H1 (cell line): ENCODE measurements at regions not wholly inside any gene's neighbourhood (a gene's known extent, or its start where the extent isn't known, plus 50 kb on each side); places are given as distances from the start of the nearest gene placed in this dataset.

Experiments
- CTCF ChIA-PET: fragments of 300-600 bp; sonication (Branson Sonifier 250); formaldehyde crosslinking; loops from one replicate; lab custom pipeline; 2021; ENCODE audit not compliant: partially characterized antibody; lab: Charles Lee
- POLR2A ChIA-PET: fragments of 300-600 bp; sonication (Branson Sonifier 250); formaldehyde crosslinking; loops from one replicate; lab custom pipeline; 2021; ENCODE audit warnings: inconsistent platforms; ENCODE audit not compliant: partially characterized antibody; lab: Charles Lee
- DNase-seq, 2 experiments: peaks; one replicate each; pipeline versions ENCODE4 v3.0.0 to v3.0.0-alpha.2; 2010 to 2022; ENCODE audit warnings: low spot score in 2 of 2, low read depth in 1 of 2, mixed read lengths in 1 of 2
- FAIRE-seq: peaks from 2 replicates; lab custom pipeline; 2011; peaks lifted over from hg19 to GRCh38; lab: Jason Lieb, UNC
- H2AFZ ChIP-seq: 2 replicates; pipeline ENCODE4 v1.8.1; 2012; ENCODE audit warnings: low read length, inconsistent platforms
- H2AK5ac ChIP-seq: 2 replicates; pipeline ENCODE4 v1.6.1; 2013; ENCODE audit warnings: low read depth, low read length
- H2BK120ac ChIP-seq: replicated peaks from 2 replicates; pipeline ENCODE3; 2013; ENCODE audit warnings: low read depth, low read length, inconsistent platforms
- H2BK12ac ChIP-seq: 2 replicates; pipeline ENCODE4 v1.6.1; 2013; ENCODE audit warnings: low read depth, low read length
- H2BK15ac ChIP-seq: 2 replicates; pipeline ENCODE4 v1.6.1; 2013; ENCODE audit warnings: low read length
- H2BK20ac ChIP-seq: 2 replicates; pipeline ENCODE4 v1.6.1; 2013; ENCODE audit warnings: low read length
- H2BK5ac ChIP-seq: 2 replicates; pipeline ENCODE4 v1.6.1; 2013; ENCODE audit warnings: low read depth, low read length
- H3K14ac ChIP-seq: 2 replicates; pipeline ENCODE4 v1.6.1; 2013; ENCODE audit warnings: inconsistent platforms; ENCODE audit not compliant: insufficient read length
- H3K18ac ChIP-seq: 2 replicates; pipeline ENCODE4 v1.6.1; 2013; ENCODE audit warnings: low read length; ENCODE audit errors: extremely low read depth
- H3K23ac ChIP-seq: 2 replicates; pipeline ENCODE4 v1.6.1; 2013; ENCODE audit warnings: inconsistent platforms; ENCODE audit not compliant: insufficient read length
- H3K23me2 ChIP-seq: 2 replicates; pipeline ENCODE4 v1.6.1; 2013; ENCODE audit warnings: low read depth, low read length
- H3K27ac ChIP-seq: 2 replicates; pipeline ENCODE4 v1.6.1; 2011; ENCODE audit warnings: low read depth, low read length, inconsistent platforms
- H3K27me3 ChIP-seq, 4 experiments: replicated peaks in 1 of 4; 1 replicate in 1 of 4; 2 replicates in 3 of 4; pipeline versions ENCODE4 v1.6.1 to v1.8.1; 2011 to 2013; ENCODE audit warnings: low read length in 3 of 4, mild to moderate bottlenecking in 3 of 4, inconsistent platforms in 2 of 4, mixed read lengths in 2 of 4, moderate library complexity in 1 of 4; ENCODE audit not compliant: control insufficient read depth in 3 of 4, insufficient read depth in 3 of 4; ENCODE audit errors: extremely low read depth in 1 of 4
- H3K36me3 ChIP-seq, 4 experiments: 2 replicates each; pipeline versions ENCODE4 v1.6.1 to v1.8.1; 2011 to 2013; ENCODE audit warnings: mild to moderate bottlenecking in 4 of 4, low read length in 3 of 4, moderate library complexity in 2 of 4, control low read depth in 1 of 4, inconsistent platforms in 1 of 4; ENCODE audit not compliant: insufficient read depth in 4 of 4, control insufficient read depth in 2 of 4
- H3K4ac ChIP-seq: replicated peaks from 2 replicates; pipeline ENCODE3; 2013; ENCODE audit warnings: low read length, low read depth, mixed read lengths, inconsistent platforms; ENCODE audit not compliant: insufficient read length
- H3K4me1 ChIP-seq, 4 experiments: replicated peaks in 1 of 4; 1 replicate in 1 of 4; 2 replicates in 3 of 4; pipeline versions ENCODE4 v1.6.1 to v1.8.1; 2011 to 2013; ENCODE audit warnings: low read length in 3 of 4, inconsistent platforms in 2 of 4, mixed read lengths in 1 of 4; ENCODE audit not compliant: insufficient read depth in 4 of 4, control insufficient read depth in 3 of 4
- H3K4me2 ChIP-seq, 2 experiments: 2 replicates each; pipeline versions ENCODE4 v1.6.1 to v1.8.1; 2011 to 2013; ENCODE audit warnings: low read depth in 2 of 2, low read length in 2 of 2, control low read depth in 1 of 2, inconsistent platforms in 1 of 2, mild to moderate bottlenecking in 1 of 2; ENCODE audit not compliant: insufficient read depth in 1 of 2
- H3K4me3 ChIP-seq, 4 experiments: fragments of 200-600, 300-600 bp in 1 of 4; sonication (generic), shearing (Covaris generic), sonication (Bioruptor Twin) in 1 of 4; 2 replicates each; pipeline versions ENCODE4 v1.5.1 to v1.8.1; 2011 to 2016; ENCODE audit warnings: low read length in 4 of 4, low read depth in 3 of 4, control low read depth in 2 of 4, inconsistent platforms in 2 of 4, mild to moderate bottlenecking in 2 of 4, mixed read lengths in 1 of 4, moderate library complexity in 1 of 4; ENCODE audit not compliant: insufficient read depth in 2 of 4; ENCODE audit errors: extremely low read depth in 1 of 4
- H3K56ac ChIP-seq: replicated peaks from 2 replicates; pipeline ENCODE3; 2013; ENCODE audit warnings: low read depth, mild to moderate bottlenecking, mixed read lengths, low read length, inconsistent platforms; ENCODE audit not compliant: insufficient read length
- H3K79me1 ChIP-seq: 2 replicates; pipeline ENCODE4 v1.6.1; 2013; ENCODE audit warnings: low read depth, low read length, control low read depth
- H3K79me2 ChIP-seq, 2 experiments: 2 replicates each; pipeline versions ENCODE4 v1.6.1 to v1.8.1; 2012 to 2013; ENCODE audit warnings: low read length in 2 of 2, mild to moderate bottlenecking in 2 of 2, inconsistent platforms in 1 of 2; ENCODE audit not compliant: insufficient read depth in 2 of 2, control insufficient read depth in 1 of 2
- H3K9ac ChIP-seq, 4 experiments: replicated peaks in 1 of 4; 1 replicate in 1 of 4; 2 replicates in 3 of 4; pipeline versions ENCODE4 v1.6.1 to v1.8.1; 2011 to 2013; ENCODE audit warnings: low read depth in 3 of 4, low read length in 3 of 4, control low read depth in 2 of 4, mild to moderate bottlenecking in 2 of 4, moderate library complexity in 2 of 4, inconsistent platforms in 1 of 4; ENCODE audit errors: extremely low read depth in 1 of 4
- H3K9me3 ChIP-seq, 2 experiments: 2 replicates each; pipeline versions ENCODE4 v1.6.1 to v1.8.1; 2012 to 2013; ENCODE audit warnings: mild to moderate bottlenecking in 2 of 2, moderate library complexity in 2 of 2, control low read depth in 1 of 2, inconsistent platforms in 1 of 2, low read depth in 1 of 2, low read length in 1 of 2, mixed read lengths in 1 of 2; ENCODE audit not compliant: insufficient read depth in 2 of 2
- H4K20me1 ChIP-seq, 2 experiments: replicated peaks in 1 of 2; 2 replicates each; pipeline versions ENCODE3 to v1.8.1; 2011 to 2013; ENCODE audit warnings: inconsistent platforms in 2 of 2, low read length in 2 of 2, mild to moderate bottlenecking in 1 of 2; ENCODE audit not compliant: insufficient read depth in 2 of 2, control insufficient read depth in 1 of 2
- H4K5ac ChIP-seq: 2 replicates; pipeline ENCODE4 v1.6.1; 2013; ENCODE audit warnings: low read length, low read depth, mixed read lengths, inconsistent platforms; ENCODE audit not compliant: insufficient read length
- H4K8ac ChIP-seq: 2 replicates; pipeline ENCODE4 v1.8.0; 2013; ENCODE audit warnings: mild to moderate bottlenecking, moderate library complexity, low read length, inconsistent platforms; ENCODE audit not compliant: insufficient read depth; ENCODE audit errors: extremely low read depth
- H4K91ac ChIP-seq: replicated peaks from 2 replicates; pipeline ENCODE3; 2013; ENCODE audit warnings: low read length, mixed read lengths, inconsistent platforms; ENCODE audit not compliant: insufficient read length
- E2F6 ChIP-seq: IDR thresholded peaks from 2 replicates; pipeline ENCODE4 v1.6.1; 2012; ENCODE audit warnings: inconsistent platforms
- WGBS, 2 experiments: shearing (Covaris generic) in 1 of 2; methylation state at CpG; one replicate each; pipeline versions ENCODE4 v1.1.6 to v1.1.7; 2013 to 2015; ENCODE audit warnings: low lambda C conversion rate in 2 of 2, mixed read lengths in 2 of 2, inconsistent platforms in 1 of 2, low coverage in 1 of 2, missing lambda C conversion rate in 1 of 2; ENCODE audit not compliant: insufficient replicate concordance in 2 of 2, insufficient coverage in 1 of 2, insufficient read length in 1 of 2; ENCODE audit errors: extremely low coverage in 1 of 2, missing lambda C conversion rate in 1 of 2; 5-methylcytosine and 5-hydroxymethylcytosine counted together

GRCh38 chr4:181162676-181163075 lies 1080.5 kb upstream of the TENM3 start:
- H2BK5ac ChIP-seq: no peak overlapping the region
- H3K79me2 ChIP-seq: no peaks in the 10 kb centered on the region
- peaks cover 0 to 6% (median 2%) of the 10 kb centered on the region in 4 experiments; a peak in 3 of 7 replicates for H3K4me1 ChIP-seq
- TF ChIP-seq E2F6: no peak
- 94% methylated on average over 6 of the region's 6 CpGs; no CpG with 5 or more reads in 1 of the 2 experiments for WGBS, 2 experiments
- H3K23me2 ChIP-seq: no peaks in the 10 kb centered on the region
- no peaks in the 10 kb centered on the region for H3K9me3 ChIP-seq
- no peak overlapping the region for H4K91ac ChIP-seq
- H3K14ac ChIP-seq: no peak overlapping the region
- H2AFZ ChIP-seq: no peak overlapping the region
- H3K56ac ChIP-seq: no peak overlapping the region
- no peaks in the 10 kb centered on the region for H3K36me3 ChIP-seq
- DNase-seq (no peak), FAIRE-seq (no peak)
- no peak overlapping the region for H3K27ac ChIP-seq
- H3K4me2 ChIP-seq: no peak overlapping the region
- no peak overlapping the region for H3K23ac ChIP-seq
- no peak overlapping the region for H3K18ac ChIP-seq
- no peak overlapping the region for H4K8ac ChIP-seq
- POLR2A ChIA-PET: no interaction called here
- H2BK20ac ChIP-seq: no peak overlapping the region
- H3K9ac ChIP-seq: no peak overlapping the region
- H3K79me1 ChIP-seq: no peaks in the 10 kb centered on the region
- CTCF ChIA-PET: interaction anchor here (1.2 kb wide), 1 partner anchor 364 kb away, joined by 3 read pairs; no protein-coding TSS in a partner anchor
- H3K4me3 ChIP-seq: no peak overlapping the region
- peaks cover 1 to 13% (median 9%) of the 10 kb centered on the region in 4 experiments; a peak in 5 of 7 replicates for H3K27me3 ChIP-seq
- H2BK120ac ChIP-seq: no peak overlapping the region
- H2BK15ac ChIP-seq: no peak overlapping the region
- no peak overlapping the region for H2BK12ac ChIP-seq
- no peak overlapping the region for H4K5ac ChIP-seq
- H4K20me1 ChIP-seq: no peaks in the 10 kb centered on the region
- H3K4ac ChIP-seq: no peak overlapping the region
- no peak overlapping the region for H2AK5ac ChIP-seq
